Liver (tissue), 8 donors: ENCODE measurements at regions not wholly inside any gene's neighbourhood (a gene's known extent, or its start where the extent isn't known, plus 50 kb on each side); places are given as distances from the start of the nearest gene placed in this dataset.

Experiments used
- DNase-seq: peaks from one replicate; pipeline ENCODE4 v3.0.0-alpha.2; 2017; ENCODE audit warnings: low spot score
- H3K27ac ChIP-seq, 2 donors: one replicate each; pipeline ENCODE4 v1.7.0; 2013; ENCODE audit warnings: inconsistent platforms in 2 of 2, low read length in 2 of 2, control low read depth in 1 of 2, low read depth in 1 of 2, mild to moderate bottlenecking in 1 of 2
- H3K27me3 ChIP-seq, 4 donors: one replicate each; pipeline versions ENCODE4 v1.6.1 to v1.7.0; 2013; ENCODE audit warnings: low read length in 3 of 4, inconsistent platforms in 1 of 4, mild to moderate bottlenecking in 1 of 4, moderate library complexity in 1 of 4; ENCODE audit not compliant: control insufficient read depth in 4 of 4, insufficient read depth in 4 of 4
- H3K36me3 ChIP-seq, 4 donors: one replicate each; pipeline versions ENCODE4 v1.6.1 to v1.7.0; 2013; ENCODE audit warnings: low read length in 3 of 4, mild to moderate bottlenecking in 3 of 4, low read depth in 1 of 4, moderate library complexity in 1 of 4; ENCODE audit not compliant: control insufficient read depth in 4 of 4, insufficient read depth in 3 of 4
- H3K4me1 ChIP-seq, 4 donors: one replicate each; pipeline versions ENCODE4 v1.6.1 to v1.7.0; 2013; ENCODE audit warnings: low read length in 3 of 4, mild to moderate bottlenecking in 3 of 4, moderate library complexity in 1 of 4; ENCODE audit not compliant: control insufficient read depth in 4 of 4, insufficient read depth in 4 of 4
- H3K4me3 ChIP-seq, 3 donors: one replicate each; pipeline versions ENCODE4 v1.6.1 to v1.7.0; 2013; ENCODE audit warnings: low read length in 3 of 3, control low read depth in 1 of 3, low read depth in 1 of 3, mild to moderate bottlenecking in 1 of 3
- H3K9ac ChIP-seq, 2 donors: one replicate each; pipeline ENCODE4 v1.7.0; 2013; ENCODE audit warnings: low read length in 2 of 2, mild to moderate bottlenecking in 2 of 2, moderate library complexity in 2 of 2, control low read depth in 1 of 2, low read depth in 1 of 2
- H3K9me3 ChIP-seq, 4 donors: one replicate each; pipeline versions ENCODE4 v1.6.1 to v1.7.0; 2013; ENCODE audit warnings: low read length in 3 of 4; ENCODE audit not compliant: control insufficient read depth in 4 of 4
- EGR1 ChIP-seq, 2 donors: IDR thresholded peaks; 2 replicates each; pipeline ENCODE4 v1.6.1; 2016 to 2018; ENCODE audit warnings: antibody characterized with exemption in 2 of 2, low read depth in 2 of 2
- GABPA ChIP-seq, 2 donors: IDR thresholded peaks in 1 of 2; conservative IDR thresholded peaks in 1 of 2; 2 replicates each; pipeline ENCODE4 v1.6.1; 2016; ENCODE audit warnings: antibody characterized with exemption in 2 of 2, mild to moderate bottlenecking in 1 of 2, moderate library complexity in 1 of 2
- HNF4A ChIP-seq, 2 donors: conservative IDR thresholded peaks; 2 replicates each; pipeline ENCODE4 v1.6.1; 2016; ENCODE audit warnings: antibody characterized with exemption in 2 of 2, mild to moderate bottlenecking in 2 of 2
- JUND ChIP-seq, 2 donors: IDR thresholded peaks; 2 replicates each; pipeline ENCODE4 v1.6.1; 2016; ENCODE audit warnings: antibody characterized with exemption in 2 of 2
- NR2F2 ChIP-seq: IDR thresholded peaks from 2 replicates; pipeline ENCODE4 v1.6.1; 2016; ENCODE audit warnings: antibody characterized with exemption
- RAD21 ChIP-seq, 2 donors: IDR thresholded peaks; 2 replicates each; pipeline ENCODE4 v1.6.1; 2016; ENCODE audit warnings: antibody characterized with exemption in 2 of 2, mild to moderate bottlenecking in 2 of 2
- RXRA ChIP-seq, 2 donors: IDR thresholded peaks; 2 replicates each; pipeline ENCODE4 v1.6.1; 2017 to 2018; ENCODE audit warnings: antibody characterized with exemption in 2 of 2, mild to moderate bottlenecking in 1 of 2
- SP1 ChIP-seq: IDR thresholded peaks from 2 replicates; pipeline ENCODE4 v1.6.1; 2018; ENCODE audit warnings: antibody characterized with exemption, mild to moderate bottlenecking
- YY1 ChIP-seq: IDR thresholded peaks from 2 replicates; pipeline ENCODE4 v1.6.1; 2016; ENCODE audit warnings: antibody characterized with exemption, mild to moderate bottlenecking
- WGBS: extraction: QIAGEN DNeasy Blood & Tissue Kit; methylation state at CpG from one replicate; pipeline ENCODE4 v1.1.7; 2013; 5-methylcytosine and 5-hydroxymethylcytosine counted together
- TF ChIP-seq, protein P1 (sequence below): IDR thresholded peaks from 2 replicates; pipeline ENCODE4 v1.6.1; 2016; ENCODE audit warnings: antibody characterized with exemption
- TF ChIP-seq, protein P2 (sequence below): IDR thresholded peaks from 2 replicates; pipeline ENCODE4 v1.6.1; 2016; ENCODE audit warnings: antibody characterized with exemption, mild to moderate bottlenecking
- TF ChIP-seq, protein P3 (sequence below): fragments of 150-350 bp; IDR thresholded peaks from 2 replicates; pipeline ENCODE4 v1.5.1; 2017; ENCODE audit warnings: improper control_type of control experiment, low read depth, low read length; ENCODE audit not compliant: missing input control
- TF ChIP-seq, protein P4 (sequence below): IDR thresholded peaks from 2 replicates; pipeline ENCODE4 v1.6.1; 2016; ENCODE audit warnings: antibody characterized with exemption
- TF ChIP-seq, protein P5 (sequence below): IDR thresholded peaks from 2 replicates; pipeline ENCODE4 v1.6.1; 2016; ENCODE audit warnings: antibody characterized with exemption
- donor health status: healthy.
- donor health status: healthy.
- donor health status: healthy.
- donor health status: healthy.
- donor health status: healthy.

DNA sequence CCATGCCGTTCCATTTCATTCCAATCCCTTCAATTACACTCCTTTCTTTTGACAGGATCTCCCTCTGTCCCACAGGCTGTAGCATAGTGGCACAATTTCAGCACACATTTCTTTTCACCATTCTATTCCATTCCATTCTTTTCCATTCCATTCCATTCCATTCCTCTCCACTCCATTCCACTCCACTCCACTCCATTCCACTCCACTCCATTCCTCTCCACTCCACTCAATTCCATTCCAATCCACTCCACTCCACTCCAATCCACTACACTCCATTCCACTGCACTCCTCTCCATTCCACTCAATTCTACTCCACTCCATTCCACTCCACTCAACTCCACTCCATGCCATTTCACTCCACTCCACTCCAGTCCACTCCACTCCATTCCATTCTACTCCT lies 1495.1 kb downstream of the TSPY10 start:
- TF ChIP-seq, protein P1, sequence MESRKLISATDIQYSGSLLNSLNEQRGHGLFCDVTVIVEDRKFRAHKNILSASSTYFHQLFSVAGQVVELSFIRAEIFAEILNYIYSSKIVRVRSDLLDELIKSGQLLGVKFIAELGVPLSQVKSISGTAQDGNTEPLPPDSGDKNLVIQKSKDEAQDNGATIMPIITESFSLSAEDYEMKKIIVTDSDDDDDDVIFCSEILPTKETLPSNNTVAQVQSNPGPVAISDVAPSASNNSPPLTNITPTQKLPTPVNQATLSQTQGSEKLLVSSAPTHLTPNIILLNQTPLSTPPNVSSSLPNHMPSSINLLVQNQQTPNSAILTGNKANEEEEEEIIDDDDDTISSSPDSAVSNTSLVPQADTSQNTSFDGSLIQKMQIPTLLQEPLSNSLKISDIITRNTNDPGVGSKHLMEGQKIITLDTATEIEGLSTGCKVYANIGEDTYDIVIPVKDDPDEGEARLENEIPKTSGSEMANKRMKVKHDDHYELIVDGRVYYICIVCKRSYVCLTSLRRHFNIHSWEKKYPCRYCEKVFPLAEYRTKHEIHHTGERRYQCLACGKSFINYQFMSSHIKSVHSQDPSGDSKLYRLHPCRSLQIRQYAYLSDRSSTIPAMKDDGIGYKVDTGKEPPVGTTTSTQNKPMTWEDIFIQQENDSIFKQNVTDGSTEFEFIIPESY = no peak
- TF ChIP-seq HNF4A (conservative IDR thresholded peaks at IDR 0.05) (no peak), SP1 (no peak), RXRA (IDR thresholded peaks at IDR 0.05) (no peak), EGR1 (IDR thresholded peaks at IDR 0.05; ENCODE audit: low read depth in 2 of 2) (no peak), YY1 (no peak), JUND (IDR thresholded peaks at IDR 0.05) (no peak), GABPA (IDR thresholded peaks at IDR 0.05 in 1 of 2, conservative IDR thresholded peaks at IDR 0.05 in 1 of 2) (no peak), RAD21 (IDR thresholded peaks at IDR 0.05) (no peak)
- TF ChIP-seq, protein P2, sequence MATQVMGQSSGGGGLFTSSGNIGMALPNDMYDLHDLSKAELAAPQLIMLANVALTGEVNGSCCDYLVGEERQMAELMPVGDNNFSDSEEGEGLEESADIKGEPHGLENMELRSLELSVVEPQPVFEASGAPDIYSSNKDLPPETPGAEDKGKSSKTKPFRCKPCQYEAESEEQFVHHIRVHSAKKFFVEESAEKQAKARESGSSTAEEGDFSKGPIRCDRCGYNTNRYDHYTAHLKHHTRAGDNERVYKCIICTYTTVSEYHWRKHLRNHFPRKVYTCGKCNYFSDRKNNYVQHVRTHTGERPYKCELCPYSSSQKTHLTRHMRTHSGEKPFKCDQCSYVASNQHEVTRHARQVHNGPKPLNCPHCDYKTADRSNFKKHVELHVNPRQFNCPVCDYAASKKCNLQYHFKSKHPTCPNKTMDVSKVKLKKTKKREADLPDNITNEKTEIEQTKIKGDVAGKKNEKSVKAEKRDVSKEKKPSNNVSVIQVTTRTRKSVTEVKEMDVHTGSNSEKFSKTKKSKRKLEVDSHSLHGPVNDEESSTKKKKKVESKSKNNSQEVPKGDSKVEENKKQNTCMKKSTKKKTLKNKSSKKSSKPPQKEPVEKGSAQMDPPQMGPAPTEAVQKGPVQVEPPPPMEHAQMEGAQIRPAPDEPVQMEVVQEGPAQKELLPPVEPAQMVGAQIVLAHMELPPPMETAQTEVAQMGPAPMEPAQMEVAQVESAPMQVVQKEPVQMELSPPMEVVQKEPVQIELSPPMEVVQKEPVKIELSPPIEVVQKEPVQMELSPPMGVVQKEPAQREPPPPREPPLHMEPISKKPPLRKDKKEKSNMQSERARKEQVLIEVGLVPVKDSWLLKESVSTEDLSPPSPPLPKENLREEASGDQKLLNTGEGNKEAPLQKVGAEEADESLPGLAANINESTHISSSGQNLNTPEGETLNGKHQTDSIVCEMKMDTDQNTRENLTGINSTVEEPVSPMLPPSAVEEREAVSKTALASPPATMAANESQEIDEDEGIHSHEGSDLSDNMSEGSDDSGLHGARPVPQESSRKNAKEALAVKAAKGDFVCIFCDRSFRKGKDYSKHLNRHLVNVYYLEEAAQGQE = no peak
- TF ChIP-seq, protein P3, sequence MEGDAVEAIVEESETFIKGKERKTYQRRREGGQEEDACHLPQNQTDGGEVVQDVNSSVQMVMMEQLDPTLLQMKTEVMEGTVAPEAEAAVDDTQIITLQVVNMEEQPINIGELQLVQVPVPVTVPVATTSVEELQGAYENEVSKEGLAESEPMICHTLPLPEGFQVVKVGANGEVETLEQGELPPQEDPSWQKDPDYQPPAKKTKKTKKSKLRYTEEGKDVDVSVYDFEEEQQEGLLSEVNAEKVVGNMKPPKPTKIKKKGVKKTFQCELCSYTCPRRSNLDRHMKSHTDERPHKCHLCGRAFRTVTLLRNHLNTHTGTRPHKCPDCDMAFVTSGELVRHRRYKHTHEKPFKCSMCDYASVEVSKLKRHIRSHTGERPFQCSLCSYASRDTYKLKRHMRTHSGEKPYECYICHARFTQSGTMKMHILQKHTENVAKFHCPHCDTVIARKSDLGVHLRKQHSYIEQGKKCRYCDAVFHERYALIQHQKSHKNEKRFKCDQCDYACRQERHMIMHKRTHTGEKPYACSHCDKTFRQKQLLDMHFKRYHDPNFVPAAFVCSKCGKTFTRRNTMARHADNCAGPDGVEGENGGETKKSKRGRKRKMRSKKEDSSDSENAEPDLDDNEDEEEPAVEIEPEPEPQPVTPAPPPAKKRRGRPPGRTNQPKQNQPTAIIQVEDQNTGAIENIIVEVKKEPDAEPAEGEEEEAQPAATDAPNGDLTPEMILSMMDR = no peak
- TF ChIP-seq, protein P4, sequence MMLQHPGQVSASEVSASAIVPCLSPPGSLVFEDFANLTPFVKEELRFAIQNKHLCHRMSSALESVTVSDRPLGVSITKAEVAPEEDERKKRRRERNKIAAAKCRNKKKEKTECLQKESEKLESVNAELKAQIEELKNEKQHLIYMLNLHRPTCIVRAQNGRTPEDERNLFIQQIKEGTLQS = no peak
- TF ChIP-seq, protein P5, sequence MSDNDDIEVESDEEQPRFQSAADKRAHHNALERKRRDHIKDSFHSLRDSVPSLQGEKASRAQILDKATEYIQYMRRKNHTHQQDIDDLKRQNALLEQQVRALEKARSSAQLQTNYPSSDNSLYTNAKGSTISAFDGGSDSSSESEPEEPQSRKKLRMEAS = no peak
- Histone ChIP-seq H3K9ac (no peak overlapping the region), H3K27ac (no peak overlapping the region), H3K36me3 (no peaks in the 10 kb centered on the region), H3K4me3 (no peak overlapping the region), H3K9me3 (peaks cover 0 to 13% (median under 1%) of the 10 kb centered on the region in 4 donors), H3K4me1 (no peaks in the 10 kb centered on the region), H3K27me3 (no peaks in the 10 kb centered on the region)
- no peak for DNase-seq
- 69% methylated on average over 1 of the region's 1 CpG for WGBS

DNA sequence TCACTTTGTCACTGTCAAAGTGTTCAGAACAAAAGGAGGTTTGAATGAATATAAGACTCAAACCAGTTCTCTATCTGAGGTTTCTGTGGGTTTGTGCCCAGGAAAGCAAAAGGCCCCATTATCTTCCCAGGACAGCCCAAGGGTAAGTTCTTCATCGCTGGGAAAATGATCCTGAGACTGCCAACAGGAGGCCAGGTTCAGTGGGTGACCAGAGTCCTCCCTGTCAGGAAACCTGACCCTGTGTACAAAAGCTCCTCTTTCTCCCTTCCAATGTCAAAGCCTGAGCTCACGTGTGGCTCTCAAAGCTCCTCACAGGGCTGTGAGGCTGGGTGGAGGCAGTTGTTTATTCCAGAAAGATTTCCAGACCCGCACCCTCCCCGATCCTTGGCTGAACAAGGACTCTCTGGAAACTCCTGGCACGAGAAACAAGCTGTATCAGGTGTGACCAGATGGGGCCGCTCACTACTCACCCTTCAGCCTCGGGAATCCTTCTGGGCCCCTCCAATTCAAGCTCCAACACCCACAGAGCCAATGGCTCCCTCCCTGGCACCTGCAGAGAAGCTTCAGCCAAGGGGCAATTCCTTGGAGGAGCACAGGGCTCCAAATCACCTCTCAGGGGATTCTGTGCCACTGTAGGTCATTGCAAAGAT lies 1516.7 kb downstream of the TSPY10 start:
- TF ChIP-seq, protein P3 = peak; percentile 11
- TF ChIP-seq YY1 (no peak), RAD21 (IDR thresholded peaks at IDR 0.05) (peak in 1 of 2 donors; percentile 70), NR2F2 (no peak)
- Histone ChIP-seq H3K27me3 (no peaks in the 10 kb centered on the region), H3K9ac (no peak overlapping the region), H3K27ac (no peak overlapping the region), H3K4me3 (no peak overlapping the region), H3K9me3 (no peaks in the 10 kb centered on the region), H3K4me1 (no peaks in the 10 kb centered on the region), H3K36me3 (no peaks in the 10 kb centered on the region)
- DNase-seq = no peak
- WGBS = 38% methylated on average over 7 of the region's 7 CpGs
